ENCODE measurements at regions not wholly inside any gene's neighbourhood (a gene's known extent, or its start where the extent isn't known, plus 50 kb on each side); places are given as distances from the start of the nearest gene placed in this dataset.

DNA sequence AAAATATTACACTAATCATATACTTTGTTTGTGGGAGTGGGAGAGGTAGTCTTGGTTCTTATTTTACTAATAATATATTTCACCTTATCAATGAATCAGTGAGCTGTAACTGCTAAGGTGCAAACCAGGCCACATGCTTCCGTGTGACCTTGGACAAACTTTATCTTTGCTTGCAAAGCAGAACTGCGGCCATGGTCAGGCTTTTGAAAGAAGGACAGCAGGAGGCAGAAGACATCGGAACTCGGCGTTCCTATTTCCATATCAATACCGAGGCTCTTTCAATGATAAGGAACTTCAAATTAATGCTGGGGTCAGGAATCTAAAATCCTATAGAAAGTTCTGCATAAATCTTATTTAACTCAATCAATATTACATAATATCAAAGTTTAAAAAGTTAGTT lies 491.9 kb upstream of the PFKP start:
- no peaks in the 10 kb centered on the region for H3K27me3 ChIP-seq (ENCODE audit: insufficient read depth)

More for the DNA sequence above, 491.9 kb upstream of the PFKP start:
- DNase-seq (ENCODE audit: low spot score) (peak; percentile 61), ATAC-seq (peak; percentile 74)
- no peaks in the 10 kb centered on the region for H3F3A ChIP-seq (replicated peaks; ENCODE audit: low read depth)
- H4K20me1 ChIP-seq (replicated peaks; ENCODE audit: insufficient read depth), result no peaks in the 10 kb centered on the region
- no peak overlapping the region for H3K27ac ChIP-seq (ENCODE audit: low read depth)
- Mint-ChIP-seq H3K36me3 (ENCODE audit: low read depth) (no peaks in the 10 kb centered on the region), H3K4me3 (no peak overlapping the region), H3K4me1 (peaks cover 35% of the 10 kb centered on the region), H3K27ac (no peak overlapping the region), H3K27me3 (ENCODE audit: insufficient read depth, low read depth, poor library complexity) (peaks cover 3% of the 10 kb centered on the region), H3K9me3 (no peaks in the 10 kb centered on the region)
- no peaks in the 10 kb centered on the region; the same call in 1 of the 2 replicates for H3K9me2 ChIP-seq (ENCODE audit: insufficient read depth)
- H2AFZ ChIP-seq, result no peak overlapping the region
- no peak overlapping the region for H3K4me3 ChIP-seq
- H3K36me3 ChIP-seq (ENCODE audit: insufficient read depth), result no peaks in the 10 kb centered on the region
- 0 out of 2 replicates have a peak overlapping the region, but pooled peaks have one; percentile 7 for H3K4me2 ChIP-seq
- no peak for TF ChIP-seq JUNB (IDR thresholded peaks at IDR 0.05; ENCODE audit: unreplicated experiment)
- TF ChIP-seq ZNF462 (CRISPR knock-in tag; IDR thresholded peaks at IDR 0.05), result no peak
- TF ChIP-seq STAT1 (IDR thresholded peaks at IDR 0.05; ENCODE audit: unreplicated experiment), result no peak
- no peak for TF ChIP-seq EZH2phosphoT487 (IDR thresholded peaks at IDR 0.05; ENCODE audit: unreplicated experiment)
- no peak for TF ChIP-seq ZNF114 (CRISPR knock-in tag; IDR thresholded peaks at IDR 0.05)
- 0 out of 4 replicates have a peak, but pooled peaks of 1 of the 2 experiments have one; percentile 7 for TF ChIP-seq CTCF (conservative IDR thresholded peaks at IDR 0.05; ENCODE audit: low read depth in 2 of 2)
- no peak for TF ChIP-seq ZNF331 (CRISPR knock-in tag; IDR thresholded peaks at IDR 0.05; ENCODE audit: low read depth)
- H3K4me1 ChIP-seq (ENCODE audit: insufficient read depth), result peaks cover 24% of the 10 kb centered on the region
- no peaks in the 10 kb centered on the region for H3K79me2 ChIP-seq (replicated peaks; ENCODE audit: insufficient read depth)
